Caco-2 (cell line): ENCODE measurements at regions not wholly inside any gene's neighbourhood (a gene's known extent, or its start where the extent isn't known, plus 50 kb on each side); places are given as distances from the start of the nearest gene placed in this dataset.

ENCODE experiments used
- BruUV-seq: library from RNA; stranded (reverse); fragments of 400-500 nt; replicated peaks from 2 replicates; lab custom pipeline; 2021; lab: Mats Ljungman, UMichigan
- CTCF ChIA-PET: fragments of 300-600 bp; sonication (Branson Sonifier 250); formaldehyde crosslinking; loops from one replicate; lab custom pipeline; 2022; ENCODE audit warnings: antibody characterized with exemption; lab: Charles Lee
- POLR2A ChIA-PET: fragments of 300-600 bp; sonication (Branson Sonifier 250); formaldehyde crosslinking; loops from one replicate; lab custom pipeline; 2022; ENCODE audit warnings: antibody characterized with exemption; lab: Charles Lee
- DNase-seq, 2 experiments: peaks; one replicate each; pipeline versions ENCODE4 v3.0.0 to v3.0.0-alpha.2; 2020 to 2022
- H3K27me3 ChIP-seq: replicated peaks from 2 replicates; pipeline ENCODE4 v1.6.0; 2011; ENCODE audit warnings: low read length; ENCODE audit not compliant: control insufficient read depth, insufficient read depth
- H3K36me3 ChIP-seq: 2 replicates; pipeline ENCODE4 v1.5.1; 2011; ENCODE audit warnings: low read length; ENCODE audit not compliant: control insufficient read depth, insufficient read depth
- H3K4me1 ChIP-seq: fragments of 250-450 bp; sonication (Bioruptor Pico); 2 replicates; pipeline ENCODE4 v1.5.1; 2020; ENCODE audit warnings: mild to moderate bottlenecking
- H3K4me3 ChIP-seq: 2 replicates; pipeline ENCODE4 v1.5.1; 2011; ENCODE audit warnings: low read depth, mild to moderate bottlenecking, control low read depth, low read length
- H3K9me3 ChIP-seq: fragments of 250-450 bp; sonication (Bioruptor Pico); 2 replicates; pipeline ENCODE4 v1.5.1; 2020; ENCODE audit warnings: mild to moderate bottlenecking, moderate library complexity
- H3K27ac Mint-ChIP-seq: one replicate; pipeline ENCODE4 v1.8.0; 2022; ENCODE audit warnings: mixed read lengths; ENCODE audit not compliant: unreplicated experiment
- H3K27me3 Mint-ChIP-seq: one replicate; pipeline ENCODE4 v1.8.0; 2022; ENCODE audit warnings: mixed read lengths; ENCODE audit not compliant: insufficient read depth, unreplicated experiment
- H3K36me3 Mint-ChIP-seq: one replicate; pipeline ENCODE4 v1.8.0; 2022; ENCODE audit warnings: mild to moderate bottlenecking, mixed read lengths; ENCODE audit not compliant: insufficient read depth, unreplicated experiment
- H3K4me1 Mint-ChIP-seq: one replicate; pipeline ENCODE4 v1.8.0; 2022; ENCODE audit warnings: low read depth, mixed read lengths; ENCODE audit not compliant: unreplicated experiment
- H3K4me3 Mint-ChIP-seq: one replicate; pipeline ENCODE4 v1.8.0; 2022; ENCODE audit warnings: mild to moderate bottlenecking, moderate library complexity, mixed read lengths; ENCODE audit not compliant: unreplicated experiment
- H3K9me3 Mint-ChIP-seq: one replicate; pipeline ENCODE4 v1.8.0; 2022; ENCODE audit warnings: mixed read lengths; ENCODE audit not compliant: unreplicated experiment
- intact Hi-C: fragments of 100-400 bp; cut with micrococcal nuclease; formaldehyde crosslinking; loops from one replicate; pipeline ENCODE4 v1.10.0; 2022; ENCODE audit not compliant: unreplicated experiment
- TF ChIP-seq, protein P1 (sequence below), 2 experiments: fragments of 200-600 bp in 1 of 2; IDR thresholded peaks; 1 replicate in 1 of 2; 2 replicates in 1 of 2; pipeline versions ENCODE4 v1.5.1 to v1.8.0; 2011 to 2022; ENCODE audit warnings: antibody characterized with exemption in 1 of 2, control low read depth in 1 of 2, inconsistent platforms in 1 of 2, low read depth in 1 of 2, low read length in 1 of 2, mild to moderate bottlenecking in 1 of 2, moderate library complexity in 1 of 2; ENCODE audit not compliant: insufficient read depth in 1 of 2, severe bottlenecking in 1 of 2, unreplicated experiment in 1 of 2

DNA sequence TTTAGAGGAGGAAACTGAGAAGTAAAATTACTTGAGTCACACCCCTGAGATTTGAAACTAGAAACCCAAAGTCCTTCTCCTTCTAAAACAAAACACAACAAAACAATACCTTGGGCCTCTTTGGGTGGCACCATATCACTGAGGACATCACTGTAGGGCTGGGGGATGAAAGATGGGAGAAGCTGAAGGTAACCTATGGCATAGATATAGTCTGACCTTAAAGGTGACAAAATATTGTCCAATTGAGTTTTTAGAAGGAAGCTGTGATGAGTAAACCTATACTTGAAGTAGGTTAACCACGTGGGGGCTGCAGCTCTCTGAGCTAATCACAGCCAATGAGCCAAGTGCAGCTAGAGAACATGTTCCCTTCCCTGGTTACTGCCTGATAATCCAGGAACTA lies 167.4 kb upstream of the CD180 start:
- Histone ChIP-seq H3K27me3 (no peaks in the 10 kb centered on the region; the same call in 1 of the 2 replicates), H3K4me3 (no peak overlapping the region), H3K9me3 (no peaks in the 10 kb centered on the region), H3K36me3 (no peaks in the 10 kb centered on the region), H3K4me1 (no peaks in the 10 kb centered on the region)
- TF ChIP-seq, protein P1, sequence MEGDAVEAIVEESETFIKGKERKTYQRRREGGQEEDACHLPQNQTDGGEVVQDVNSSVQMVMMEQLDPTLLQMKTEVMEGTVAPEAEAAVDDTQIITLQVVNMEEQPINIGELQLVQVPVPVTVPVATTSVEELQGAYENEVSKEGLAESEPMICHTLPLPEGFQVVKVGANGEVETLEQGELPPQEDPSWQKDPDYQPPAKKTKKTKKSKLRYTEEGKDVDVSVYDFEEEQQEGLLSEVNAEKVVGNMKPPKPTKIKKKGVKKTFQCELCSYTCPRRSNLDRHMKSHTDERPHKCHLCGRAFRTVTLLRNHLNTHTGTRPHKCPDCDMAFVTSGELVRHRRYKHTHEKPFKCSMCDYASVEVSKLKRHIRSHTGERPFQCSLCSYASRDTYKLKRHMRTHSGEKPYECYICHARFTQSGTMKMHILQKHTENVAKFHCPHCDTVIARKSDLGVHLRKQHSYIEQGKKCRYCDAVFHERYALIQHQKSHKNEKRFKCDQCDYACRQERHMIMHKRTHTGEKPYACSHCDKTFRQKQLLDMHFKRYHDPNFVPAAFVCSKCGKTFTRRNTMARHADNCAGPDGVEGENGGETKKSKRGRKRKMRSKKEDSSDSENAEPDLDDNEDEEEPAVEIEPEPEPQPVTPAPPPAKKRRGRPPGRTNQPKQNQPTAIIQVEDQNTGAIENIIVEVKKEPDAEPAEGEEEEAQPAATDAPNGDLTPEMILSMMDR (IDR thresholded peaks at IDR 0.05; ENCODE audit: insufficient read depth in 1 of 2, low read depth in 1 of 2, low read length in 1 of 2, severe bottlenecking in 1 of 2, unreplicated experiment in 1 of 2), result no peak
- ChIA-PET POLR2A (no interaction called here), CTCF (no interaction called here)
- intact Hi-C loops, result no loop called here
- Mint-ChIP-seq H3K4me1 (no peaks in the 10 kb centered on the region), H3K27ac (no peak overlapping the region), H3K36me3 (no peaks in the 10 kb centered on the region), H3K27me3 (no peaks in the 10 kb centered on the region), H3K4me3 (no peak overlapping the region), H3K9me3 (no peaks in the 10 kb centered on the region)
- no TSS peak for BruUV-seq
- DNase-seq, result no peak

DNA sequence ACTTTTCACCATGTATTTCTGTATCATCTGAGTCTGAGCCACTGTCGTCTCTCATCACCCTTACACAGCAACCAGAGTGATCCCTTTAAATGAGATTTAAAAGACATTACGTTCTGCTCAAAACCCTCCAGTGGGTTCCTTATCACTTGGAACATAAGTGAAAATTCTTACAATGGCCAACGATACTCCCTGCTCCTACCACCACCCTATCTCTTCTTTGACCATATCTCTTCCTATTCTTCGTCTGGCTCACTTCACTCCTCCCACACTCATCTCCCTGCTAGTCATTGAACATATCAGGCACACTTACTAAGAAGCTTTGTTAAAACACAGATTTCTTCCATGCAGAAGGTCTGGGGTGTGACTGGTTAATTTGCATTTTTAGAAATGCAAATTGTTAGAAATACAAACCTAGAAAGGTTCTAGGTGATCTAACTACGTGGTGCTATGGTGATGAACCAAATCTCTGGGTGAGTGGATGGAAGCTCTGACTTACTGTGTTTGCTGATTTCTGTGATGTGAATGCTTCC lies 166.6 kb upstream of the CD180 start:
- intact Hi-C loops, result no loop called here
- no peak for DNase-seq
- Histone ChIP-seq H3K9me3 (no peaks in the 10 kb centered on the region), H3K4me3 (no peak overlapping the region), H3K4me1 (no peaks in the 10 kb centered on the region), H3K36me3 (no peaks in the 10 kb centered on the region), H3K27me3 (no peaks in the 10 kb centered on the region; the same call in 1 of the 2 replicates)
- CTCF ChIA-PET, result no interaction called here
- Mint-ChIP-seq H3K36me3 (no peaks in the 10 kb centered on the region), H3K9me3 (no peaks in the 10 kb centered on the region), H3K27me3 (no peaks in the 10 kb centered on the region), H3K4me1 (no peaks in the 10 kb centered on the region), H3K4me3 (no peak overlapping the region), H3K27ac (no peak overlapping the region)
- TF ChIP-seq, protein P1 (IDR thresholded peaks at IDR 0.05; ENCODE audit: insufficient read depth in 1 of 2, low read depth in 1 of 2, low read length in 1 of 2, severe bottlenecking in 1 of 2, unreplicated experiment in 1 of 2), result no peak
- no TSS peak for BruUV-seq
- POLR2A ChIA-PET, result no interaction called here

DNA sequence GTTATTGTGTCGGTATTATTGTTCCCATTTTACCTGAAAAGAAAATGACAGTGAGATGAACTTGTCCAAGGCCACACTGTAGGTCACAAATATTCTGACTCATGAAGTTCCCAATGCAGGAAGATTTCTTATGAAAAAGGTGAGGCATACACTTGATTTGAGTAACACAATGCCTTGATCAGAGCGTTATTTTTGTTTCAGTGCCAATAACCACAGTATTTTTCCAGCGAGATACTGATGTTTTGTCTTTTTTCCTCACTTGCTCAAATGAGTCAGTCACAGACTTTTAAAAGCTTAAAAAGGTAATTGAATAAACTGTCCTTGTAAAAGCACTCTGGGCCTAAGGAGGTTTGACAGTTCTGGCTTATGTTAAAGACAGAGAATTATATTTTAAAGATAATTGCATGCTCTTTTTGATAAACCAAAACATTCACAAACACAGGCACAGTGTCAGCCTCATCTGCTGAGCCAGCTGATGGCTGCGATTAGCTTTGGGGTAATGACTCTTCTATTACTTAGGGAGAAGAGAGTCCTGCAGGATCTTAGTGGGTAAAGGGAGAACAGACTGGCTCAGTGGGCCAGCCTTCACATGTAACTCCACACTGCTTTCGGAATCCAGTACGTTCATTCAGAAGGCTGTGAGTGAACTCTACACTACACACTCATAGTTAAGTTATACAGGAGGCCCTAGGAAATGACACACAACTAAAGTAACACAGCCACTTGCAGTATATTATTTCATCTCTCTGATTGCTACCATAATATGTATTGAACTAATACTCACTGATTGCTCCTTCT lies 165.5 kb upstream of the CD180 start:
- ChIA-PET CTCF (no interaction called here), POLR2A (no interaction called here)
- BruUV-seq, result no TSS peak
- H3K36me3 Mint-ChIP-seq, result no peaks in the 10 kb centered on the region
- H3K4me3 ChIP-seq, result no peak overlapping the region
- no peak overlapping the region for H3K4me3 Mint-ChIP-seq
- intact Hi-C loops, result no loop called here
- H3K4me1 ChIP-seq, result no peaks in the 10 kb centered on the region
- H3K27ac Mint-ChIP-seq, result no peak overlapping the region
- no peaks in the 10 kb centered on the region for H3K9me3 Mint-ChIP-seq
- no peaks in the 10 kb centered on the region for H3K9me3 ChIP-seq
- no peaks in the 10 kb centered on the region for H3K27me3 Mint-ChIP-seq
- DNase-seq, result no peak
- H3K36me3 ChIP-seq, result no peaks in the 10 kb centered on the region
- H3K4me1 Mint-ChIP-seq, result no peaks in the 10 kb centered on the region
- H3K27me3 ChIP-seq, result no peaks in the 10 kb centered on the region; the same call in 1 of the 2 replicates
- TF ChIP-seq, protein P1 (IDR thresholded peaks at IDR 0.05; ENCODE audit: insufficient read depth in 1 of 2, low read depth in 1 of 2, low read length in 1 of 2, severe bottlenecking in 1 of 2, unreplicated experiment in 1 of 2), result no peak
